K562 (cell line): ENCODE measurements at regions not wholly inside any gene's neighbourhood (a gene's known extent, or its start where the extent isn't known, plus 50 kb on each side); places are given as distances from the start of the nearest gene placed in this dataset.

Experiments used
- ATAC-seq: fragments of 200-7000 bp; cut with Tn5 transposase; 3 replicates; pipeline ENCODE4 v1.9.1; 2020; ENCODE audit warnings: moderate library complexity
- BruUV-seq: library from RNA; stranded (reverse); fragments of 400-500 nt; replicated peaks from 2 replicates; lab custom pipeline; 2021; lab: Mats Ljungman, UMichigan
- CTCF ChIA-PET: fragments of 300-600 bp; formaldehyde crosslinking; extraction: SDS; loops from one replicate; lab custom pipeline; 2021; ENCODE audit warnings: low intra/inter-chr PET ratio; lab: Yijun Ruan, JAX
- POLR2A ChIA-PET: fragments of 300-600, 350-650 bp; sonication (Branson Sonifier 250); formaldehyde crosslinking; extraction: SDS; loops from one replicate; lab custom pipeline; 2021; ENCODE audit warnings: antibody characterized with exemption, inconsistent platforms; lab: Yijun Ruan, JAX
- DNase-seq, 4 experiments: peaks; one replicate each; pipeline versions ENCODE4 v3.0.0 to v3.0.0-alpha.2; 2011 to 2018; ENCODE audit warnings: low spot score in 3 of 4, mixed read lengths in 3 of 4; ENCODE audit errors: extremely low read depth in 1 of 4
- FAIRE-seq: peaks from 2 replicates; lab custom pipeline; 2011; peaks lifted over from hg19 to GRCh38; lab: Jason Lieb, UNC
- H2AFZ ChIP-seq: 2 replicates; pipeline ENCODE4 v1.6.0; 2011; ENCODE audit warnings: low read depth, low read length, control low read depth, inconsistent platforms
- H3K27ac ChIP-seq: fragments of 200-600 bp; 3 replicates; pipeline ENCODE4 v1.8.0; 2011; ENCODE audit warnings: low read depth, mild to moderate bottlenecking, control low read depth, inconsistent platforms, low read length, moderate library complexity, mixed read lengths; ENCODE audit errors: extremely low read depth
- H3K27me3 ChIP-seq, 2 experiments: fragments of 300-600 bp in 1 of 2; 2 replicates in 1 of 2; 3 replicates in 1 of 2; pipeline versions ENCODE4 v1.6.0 to v1.8.0; 2011; ENCODE audit warnings: inconsistent platforms in 2 of 2, low read length in 2 of 2, mild to moderate bottlenecking in 1 of 2, mixed read lengths in 1 of 2, moderate library complexity in 1 of 2; ENCODE audit not compliant: control insufficient read depth in 2 of 2, insufficient read depth in 2 of 2
- H3K36me3 ChIP-seq: fragments of 300-600 bp; 3 replicates; pipeline ENCODE4 v1.8.0; 2011; ENCODE audit warnings: mild to moderate bottlenecking, low read length, inconsistent platforms; ENCODE audit not compliant: control insufficient read depth, insufficient read depth
- H3K4me1 ChIP-seq, 2 experiments: fragments of 200-600 bp in 1 of 2; replicated peaks in 1 of 2; 2 replicates in 1 of 2; 3 replicates in 1 of 2; pipeline versions ENCODE4 v1.5.1 to v1.8.0; 2011; ENCODE audit warnings: inconsistent platforms in 2 of 2, low read length in 2 of 2, mild to moderate bottlenecking in 1 of 2, mixed read lengths in 1 of 2, moderate library complexity in 1 of 2; ENCODE audit not compliant: control insufficient read depth in 2 of 2, insufficient read depth in 2 of 2
- H3K4me2 ChIP-seq: 2 replicates; pipeline ENCODE4 v1.6.1; 2011; ENCODE audit warnings: low read length, control low read depth, inconsistent platforms, mixed read lengths; ENCODE audit not compliant: insufficient read depth
- H3K4me3 ChIP-seq: fragments of 200-600 bp; sonication (generic), shearing (Covaris generic); 2 replicates; pipeline ENCODE4 v1.5.1; 2016; ENCODE audit warnings: control low read depth, inconsistent platforms
- H3K79me2 ChIP-seq: fragments of 200-600 bp; 3 replicates; pipeline ENCODE4 v1.8.0; 2011; ENCODE audit warnings: low read length, inconsistent platforms; ENCODE audit not compliant: control insufficient read depth, insufficient read depth
- H3K9ac ChIP-seq, 2 experiments: 2 replicates each; pipeline versions ENCODE4 v1.6.0 to v1.6.1; 2011; ENCODE audit warnings: low read depth in 2 of 2, low read length in 2 of 2, control low read depth in 1 of 2, inconsistent platforms in 1 of 2, mild to moderate bottlenecking in 1 of 2, mixed read lengths in 1 of 2; ENCODE audit not compliant: insufficient read depth in 1 of 2
- H3K9me1 ChIP-seq: one replicate; pipeline ENCODE4 v1.6.0; 2011; ENCODE audit warnings: inconsistent platforms, mild to moderate bottlenecking, low read length, moderate library complexity; ENCODE audit not compliant: control insufficient read depth, insufficient read depth
- H3K9me3 ChIP-seq: replicated peaks from 2 replicates; pipeline ENCODE4 v1.5.1; 2011; ENCODE audit warnings: low read depth, low read length, inconsistent platforms; ENCODE audit not compliant: control insufficient read depth, insufficient read depth
- H4K20me1 ChIP-seq: replicated peaks from 2 replicates; pipeline ENCODE4 v1.6.1; 2011; ENCODE audit warnings: low read length, inconsistent platforms, mixed read lengths; ENCODE audit not compliant: control insufficient read depth, insufficient read depth
- ATF4 ChIP-seq: fragments of 450-650 bp; formaldehyde crosslinking; IDR thresholded peaks from 2 replicates; pipeline ENCODE4 v1.4.0; 2022; ENCODE audit warnings: mild to moderate bottlenecking, moderate library complexity
- EWSR1 ChIP-seq: fragments of 450-650 bp; IDR thresholded peaks from 2 replicates; pipeline ENCODE4 v1.6.1; 2018; ENCODE audit warnings: borderline replicate concordance, mild to moderate bottlenecking, low read depth, moderate library complexity; ENCODE audit not compliant: partially characterized antibody
- FUS ChIP-seq: fragments of 200-400 bp; formaldehyde crosslinking; optimal IDR thresholded peaks from 2 replicates; pipeline ENCODE3; 2017; ENCODE audit warnings: low read depth, low read length
- HDAC6 ChIP-seq: IDR thresholded peaks from 2 replicates; pipeline ENCODE4 v1.6.1; 2012; ENCODE audit warnings: low read depth, mild to moderate bottlenecking, control low read depth, inconsistent platforms, low read length, moderate library complexity
- NR4A1 ChIP-seq, 2 experiments: fragments of 250-450 bp in 1 of 2; fragments of 450-650 bp in 1 of 2; sonication (Bioruptor Pico) in 1 of 2; IDR thresholded peaks; 2 replicates each; pipeline versions ENCODE4 v1.4.0 to v1.6.1; 2016 to 2020; ENCODE audit warnings: mild to moderate bottlenecking in 2 of 2, missing compliant biosample characterization in 1 of 2, missing genetic modification characterization in 1 of 2, moderate library complexity in 1 of 2
- OTX1 ChIP-seq: fragments of 450-650 bp; formaldehyde crosslinking; IDR thresholded peaks from 2 replicates; pipeline ENCODE4 v1.4.0; 2022; ENCODE audit warnings: mild to moderate bottlenecking
- PCBP1 ChIP-seq: fragments of 200-400 bp; formaldehyde crosslinking; IDR thresholded peaks from 2 replicates; pipeline ENCODE4 v1.6.1; 2018; ENCODE audit warnings: mild to moderate bottlenecking, low read depth, low read length; ENCODE audit not compliant: poor library complexity, severe bottlenecking
- RBM39 ChIP-seq: fragments of 200-400 bp; formaldehyde crosslinking; optimal IDR thresholded peaks from 2 replicates; pipeline ENCODE3; 2018; ENCODE audit warnings: low read depth, low read length
- RFX7 ChIP-seq: fragments of 250-450 bp; sonication (Bioruptor Pico); IDR thresholded peaks from 2 replicates; pipeline ENCODE4 v1.5.1; 2021; ENCODE audit warnings: mild to moderate bottlenecking
- SIRT6 ChIP-seq: IDR thresholded peaks from one replicate; pipeline ENCODE4 v1.6.1; 2012; ENCODE audit warnings: low read depth, mild to moderate bottlenecking, control low read depth, inconsistent platforms, low read length, moderate library complexity
- SIX5 ChIP-seq, 2 experiments: IDR thresholded peaks; 2 replicates each; pipeline ENCODE4 v1.6.1; 2011; ENCODE audit warnings: low read length in 2 of 2, borderline replicate concordance in 1 of 2, low read depth in 1 of 2, mild to moderate bottlenecking in 1 of 2, moderate library complexity in 1 of 2; ENCODE audit not compliant: insufficient read depth in 1 of 2
- ZBTB43 ChIP-seq: sonication (generic); formaldehyde crosslinking; IDR thresholded peaks from 2 replicates; pipeline ENCODE4 v1.8.0; 2023; ENCODE audit warnings: mild to moderate bottlenecking, missing genetic modification reagents
- ZNF699 ChIP-seq: fragments of 250-450 bp; sonication (Bioruptor Pico); IDR thresholded peaks from 2 replicates; pipeline ENCODE4 v1.8.0; 2021; ENCODE audit warnings: mild to moderate bottlenecking, moderate library complexity; ENCODE audit not compliant: insufficient replicate concordance
- ZNF76 ChIP-seq: fragments of 250-450 bp; sonication (Bioruptor Pico); IDR thresholded peaks from 2 replicates; pipeline ENCODE4 v1.4.0; 2020; ENCODE audit warnings: mild to moderate bottlenecking, moderate library complexity, borderline replicate concordance
- WGBS: fragments of 100-300 bp; shearing (Covaris generic); methylation state at CpG from one replicate; pipeline ENCODE4 v1.1.6; 2016; ENCODE audit warnings: low coverage, mixed read lengths; ENCODE audit not compliant: insufficient coverage; ENCODE audit errors: missing lambda C conversion rate; 5-methylcytosine and 5-hydroxymethylcytosine counted together
- in situ Hi-C: fragments of 300-500 bp; cut with MboI; formaldehyde crosslinking; loops from 4 replicates; pipeline ENCODE4 v1.15.0; 2018; ENCODE audit warnings: inconsistent platforms, mixed read lengths
- intact Hi-C: fragments of 100-400 bp; cut with micrococcal nuclease; formaldehyde crosslinking; loops from 2 replicates; pipeline ENCODE4 v1.14.2; 2022

DNA sequence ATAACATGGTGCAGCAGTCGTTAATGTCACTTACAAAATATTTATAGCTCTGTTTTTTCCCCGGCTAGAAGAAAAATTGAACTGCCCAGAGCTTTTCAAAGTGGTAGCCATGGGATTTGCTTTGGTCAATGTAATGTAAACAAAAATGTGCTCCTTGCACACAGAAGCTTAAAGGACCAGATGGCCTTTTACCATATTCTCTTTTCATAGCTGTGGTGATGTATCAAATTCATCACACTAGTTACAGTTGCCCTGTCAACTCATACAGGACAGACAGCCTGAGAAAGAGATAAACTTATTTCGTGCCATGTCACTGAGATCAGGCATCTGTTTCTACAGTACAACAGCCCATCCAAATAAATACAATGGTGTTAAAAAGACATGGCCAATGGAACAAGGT is 368.1 kb upstream of the CDH19 start:
- CTCF ChIA-PET = no interaction called here
- ATAC-seq (no peak), FAIRE-seq (no peak), DNase-seq (no peak)
- POLR2A ChIA-PET = no interaction called here
- 5% methylated on average over 2 of the region's 3 CpGs for WGBS
- no peak overlapping the region for H3K4me3 ChIP-seq
- intact Hi-C loops = no loop called here
- no peaks in the 10 kb centered on the region for H3K79me2 ChIP-seq
- H3K36me3 ChIP-seq = no peaks in the 10 kb centered on the region
- H3K4me1 ChIP-seq = no peaks in the 10 kb centered on the region
- in situ Hi-C loops = no loop called here
- no peaks in the 10 kb centered on the region for H3K9me1 ChIP-seq
- H4K20me1 ChIP-seq = no peaks in the 10 kb centered on the region
- no peak overlapping the region for H3K9ac ChIP-seq
- H3K27me3 ChIP-seq = no peaks in the 10 kb centered on the region
- TF ChIP-seq PCBP1 = no peak
- TF ChIP-seq SIRT6 = no peak
- no peak overlapping the region for H3K4me2 ChIP-seq
- no peaks in the 10 kb centered on the region for H3K9me3 ChIP-seq
- no peak overlapping the region for H2AFZ ChIP-seq
- BruUV-seq = no TSS peak
- no peak overlapping the region for H3K27ac ChIP-seq

DNA sequence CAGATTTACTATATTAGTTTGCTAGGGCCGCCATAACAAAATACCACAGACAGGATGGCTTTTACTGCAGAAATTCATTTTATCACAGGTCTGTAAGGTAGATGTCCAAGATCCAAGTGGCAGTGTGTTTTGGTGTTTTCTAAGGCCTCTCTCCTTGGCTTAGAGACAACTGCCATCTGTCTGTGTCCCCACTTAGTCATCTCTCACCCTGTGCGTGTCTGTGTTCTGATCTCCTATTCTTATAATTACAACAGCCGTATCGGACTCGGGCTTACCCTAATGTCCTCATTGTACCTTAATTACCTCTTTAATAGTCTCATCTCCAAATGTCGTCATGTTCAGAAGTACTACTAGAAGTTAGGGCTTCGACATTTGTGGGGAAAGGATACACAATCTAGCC is 362.3 kb upstream of the CDH19 start:
- Histone ChIP-seq H3K27ac (no peak overlapping the region), H3K9me3 (no peaks in the 10 kb centered on the region), H3K4me2 (no peak overlapping the region), H3K79me2 (no peaks in the 10 kb centered on the region), H3K4me1 (no peaks in the 10 kb centered on the region), H2AFZ (no peak overlapping the region), H3K4me3 (no peak overlapping the region), H3K36me3 (no peaks in the 10 kb centered on the region), H3K9me1 (no peaks in the 10 kb centered on the region), H3K27me3 (no peaks in the 10 kb centered on the region), H3K9ac (no peak overlapping the region), H4K20me1 (no peaks in the 10 kb centered on the region)
- ATAC-seq (no peak), FAIRE-seq (no peak), DNase-seq (no peak)
- in situ Hi-C loops = no loop called here
- intact Hi-C loops = no loop called here
- ChIA-PET CTCF (no interaction called here), POLR2A (no interaction called here)
- no TSS peak for BruUV-seq
- WGBS = 3% methylated on average over 5 of the region's 7 CpGs
- no peak for TF ChIP-seq ZNF76
- no peak for TF ChIP-seq NR4A1 (CRISPR knock-in tag; IDR thresholded peaks at IDR 0.05)
- TF ChIP-seq NR4A1 (tag; IDR thresholded peaks at IDR 0.05) = no peak
- no peak for TF ChIP-seq RFX7 (CRISPR knock-in tag)
- no peak for TF ChIP-seq ZBTB43 (CRISPR knock-in tag)
- TF ChIP-seq HDAC6 = no peak
- no peak for TF ChIP-seq SIX5 (IDR thresholded peaks at IDR 0.05; ENCODE audit: borderline replicate concordance in 1 of 2, insufficient read depth in 1 of 2, low read depth in 1 of 2, low read length in 2 of 2)
- TF ChIP-seq OTX1 (CRISPR knock-in tag) = no peak
- TF ChIP-seq EWSR1 = no peak
- no peak for TF ChIP-seq RBM39
- TF ChIP-seq ATF4 (CRISPR knock-in tag) = no peak
- TF ChIP-seq ZNF699 (CRISPR knock-in tag) = no peak
- TF ChIP-seq FUS = no peak
